Natural killer cell (primary cell): ENCODE measurements at regions not wholly inside any gene's neighbourhood (a gene's known extent, or its start where the extent isn't known, plus 50 kb on each side); places are given as distances from the start of the nearest gene placed in this dataset.

ENCODE experiments used
- ATAC-seq, 3 donors: fragments of 150-1000 bp in 2 of 3; fragments of 200-7000 bp in 1 of 3; cut with Tn5 transposase; 1 replicate in 1 of 3; 2 replicates in 2 of 3; pipeline ENCODE4 v1.10.0; 2021; ENCODE audit warnings: mild to moderate bottlenecking in 2 of 3, moderate library complexity in 2 of 3
- DNase-seq, 2 donors: peaks; one replicate each; pipeline versions ENCODE4 v3.0.0 to v3.0.0-alpha.2; 2013 to 2021; ENCODE audit warnings: mixed read lengths in 1 of 2
- H3K27ac ChIP-seq: one replicate; pipeline ENCODE4 v1.5.1; 2013; ENCODE audit warnings: mild to moderate bottlenecking, low read length
- H3K27me3 ChIP-seq: one replicate; pipeline ENCODE4 v1.6.1; 2013; ENCODE audit warnings: low read length; ENCODE audit not compliant: control insufficient read depth, insufficient read depth
- H3K36me3 ChIP-seq: one replicate; pipeline ENCODE4 v1.6.1; 2013; ENCODE audit warnings: low read length; ENCODE audit not compliant: control insufficient read depth, insufficient read depth
- H3K4me1 ChIP-seq: one replicate; pipeline ENCODE4 v1.6.1; 2013; ENCODE audit warnings: low read length; ENCODE audit not compliant: control insufficient read depth, insufficient read depth
- H3K4me3 ChIP-seq: one replicate; pipeline ENCODE4 v1.5.1; 2013; ENCODE audit warnings: low read length
- H3K9me3 ChIP-seq: one replicate; pipeline ENCODE4 v1.6.1; 2013; ENCODE audit warnings: low read length; ENCODE audit not compliant: control insufficient read depth, insufficient read depth
- H3K27ac Mint-ChIP-seq, 2 donors: one replicate each; pipeline ENCODE4 v1.8.0; 2022; ENCODE audit warnings: mild to moderate bottlenecking in 2 of 2, mixed read lengths in 2 of 2, moderate library complexity in 1 of 2
- H3K27me3 Mint-ChIP-seq, 2 donors: one replicate each; pipeline ENCODE4 v1.8.0; 2022; ENCODE audit warnings: low read depth in 2 of 2, mixed read lengths in 2 of 2
- H3K36me3 Mint-ChIP-seq: one replicate; pipeline ENCODE4 v1.8.0; 2022; ENCODE audit warnings: mixed read lengths
- H3K4me1 Mint-ChIP-seq, 2 donors: one replicate each; pipeline ENCODE4 v1.8.0; 2022; ENCODE audit warnings: mixed read lengths in 2 of 2
- H3K4me3 Mint-ChIP-seq: one replicate; pipeline ENCODE4 v1.8.0; 2022; ENCODE audit warnings: mild to moderate bottlenecking, moderate library complexity, mixed read lengths
- H3K9me3 Mint-ChIP-seq, 2 donors: one replicate each; pipeline ENCODE4 v1.8.0; 2022; ENCODE audit warnings: mixed read lengths in 2 of 2
- WGBS: methylation state at CpG from one replicate; pipeline ENCODE4 v1.1.7; 2013; ENCODE audit warnings: missing lambda C conversion rate; ENCODE audit not compliant: insufficient coverage; 5-methylcytosine and 5-hydroxymethylcytosine counted together
- intact Hi-C: fragments of 100-400 bp; cut with micrococcal nuclease; formaldehyde crosslinking; loops from one replicate; pipeline ENCODE4 v1.14.2; 2022
- TF ChIP-seq, protein P1 (sequence below): fragments of 200-600 bp; IDR thresholded peaks from one replicate; pipeline ENCODE4 v1.8.0; 2022; ENCODE audit warnings: antibody characterized with exemption

- Mint-ChIP-seq H3K4me1 (no peaks in the 10 kb centered on the region), H3K9me3 (no peaks in the 10 kb centered on the region), H3K27me3 (peaks cover 0 to 3% of the 10 kb centered on the region in 2 donors), H3K4me3 (no peak overlapping the region), H3K36me3 (no peaks in the 10 kb centered on the region), H3K27ac (no peak overlapping the region)
- Histone ChIP-seq H3K9me3 (no peaks in the 10 kb centered on the region), H3K27ac (no peak overlapping the region), H3K27me3 (no peaks in the 10 kb centered on the region), H3K4me3 (no peak overlapping the region), H3K36me3 (no peaks in the 10 kb centered on the region), H3K4me1 (no peaks in the 10 kb centered on the region)
- no peak for DNase-seq
- ATAC-seq, result no peak
- 86% methylated on average over 8 of the region's 9 CpGs for WGBS
- TF ChIP-seq, protein P1, sequence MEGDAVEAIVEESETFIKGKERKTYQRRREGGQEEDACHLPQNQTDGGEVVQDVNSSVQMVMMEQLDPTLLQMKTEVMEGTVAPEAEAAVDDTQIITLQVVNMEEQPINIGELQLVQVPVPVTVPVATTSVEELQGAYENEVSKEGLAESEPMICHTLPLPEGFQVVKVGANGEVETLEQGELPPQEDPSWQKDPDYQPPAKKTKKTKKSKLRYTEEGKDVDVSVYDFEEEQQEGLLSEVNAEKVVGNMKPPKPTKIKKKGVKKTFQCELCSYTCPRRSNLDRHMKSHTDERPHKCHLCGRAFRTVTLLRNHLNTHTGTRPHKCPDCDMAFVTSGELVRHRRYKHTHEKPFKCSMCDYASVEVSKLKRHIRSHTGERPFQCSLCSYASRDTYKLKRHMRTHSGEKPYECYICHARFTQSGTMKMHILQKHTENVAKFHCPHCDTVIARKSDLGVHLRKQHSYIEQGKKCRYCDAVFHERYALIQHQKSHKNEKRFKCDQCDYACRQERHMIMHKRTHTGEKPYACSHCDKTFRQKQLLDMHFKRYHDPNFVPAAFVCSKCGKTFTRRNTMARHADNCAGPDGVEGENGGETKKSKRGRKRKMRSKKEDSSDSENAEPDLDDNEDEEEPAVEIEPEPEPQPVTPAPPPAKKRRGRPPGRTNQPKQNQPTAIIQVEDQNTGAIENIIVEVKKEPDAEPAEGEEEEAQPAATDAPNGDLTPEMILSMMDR, result no peak
- intact Hi-C loops, result no loop called here
Observed at GRCh38 chr9:135400496-135400895, 79.1 kb upstream of the PPP1R26 start.

GRCh38 chr9:135401218-135401617, 78.4 kb upstream of the PPP1R26 start:
- H3K27me3 Mint-ChIP-seq, result peaks cover 0 to 3% of the 10 kb centered on the region in 2 donors
- H3K4me1 Mint-ChIP-seq, result no peaks in the 10 kb centered on the region
- 84% methylated on average over 14 of the region's 14 CpGs for WGBS
- H3K4me1 ChIP-seq, result no peaks in the 10 kb centered on the region
- ATAC-seq, result no peak
- H3K27ac ChIP-seq, result no peak overlapping the region
- no peaks in the 10 kb centered on the region for H3K9me3 Mint-ChIP-seq
- no peak overlapping the region for H3K4me3 Mint-ChIP-seq
- intact Hi-C loops, result no loop called here
- TF ChIP-seq, protein P1, result no peak
- no peak overlapping the region for H3K27ac Mint-ChIP-seq
- DNase-seq, result no peak
- no peaks in the 10 kb centered on the region for H3K36me3 Mint-ChIP-seq
- H3K9me3 ChIP-seq, result no peaks in the 10 kb centered on the region
- no peaks in the 10 kb centered on the region for H3K36me3 ChIP-seq
- H3K27me3 ChIP-seq, result no peaks in the 10 kb centered on the region
- no peak overlapping the region for H3K4me3 ChIP-seq

DNA sequence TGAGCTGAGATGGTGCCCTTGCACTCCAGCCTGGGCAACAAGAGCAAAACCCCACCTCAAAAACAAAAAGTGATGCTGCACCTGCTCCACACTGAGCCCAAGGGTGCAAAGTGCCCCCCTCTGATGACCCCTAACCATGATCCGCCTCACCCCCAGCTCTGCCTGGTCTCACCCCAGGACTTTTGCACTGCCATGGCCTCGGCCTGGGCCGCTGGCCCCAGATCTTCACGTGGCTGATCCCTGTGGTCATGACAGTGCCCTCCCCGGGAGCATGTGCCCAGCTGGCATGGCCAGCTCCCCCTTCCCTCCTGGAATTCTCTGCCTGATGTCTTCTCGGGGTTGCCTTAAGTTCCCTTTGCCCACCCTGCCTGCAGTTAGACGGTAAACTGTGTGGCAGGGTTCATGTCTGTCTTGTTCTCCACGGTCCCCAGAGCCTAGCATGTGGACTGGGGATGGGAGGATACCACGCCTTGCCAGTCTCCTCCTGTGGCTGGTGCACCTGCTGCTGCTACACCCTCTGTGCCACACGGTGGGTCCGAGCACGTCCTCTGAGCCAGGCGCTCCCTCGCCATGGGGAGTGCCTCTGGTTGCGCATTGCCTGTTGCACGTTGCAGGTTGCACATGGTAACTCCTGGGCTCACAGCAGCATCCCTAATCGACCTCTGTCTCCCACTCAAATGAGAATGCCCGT, 77.4 kb upstream of the PPP1R26 start:
- WGBS, result 76% methylated on average over 18 of the region's 18 CpGs
- no peaks in the 10 kb centered on the region for H3K36me3 ChIP-seq
- H3K27me3 ChIP-seq, result no peaks in the 10 kb centered on the region
- H3K4me1 ChIP-seq, result no peaks in the 10 kb centered on the region
- TF ChIP-seq, protein P1, result no peak
- intact Hi-C loops, result no loop called here
- H3K4me3 Mint-ChIP-seq, result no peak overlapping the region
- H3K9me3 Mint-ChIP-seq, result no peaks in the 10 kb centered on the region
- no peaks in the 10 kb centered on the region for H3K4me1 Mint-ChIP-seq
- no peaks in the 10 kb centered on the region for H3K36me3 Mint-ChIP-seq
- no peak overlapping the region for H3K27ac ChIP-seq
- DNase-seq (no peak), ATAC-seq (no peak)
- H3K27ac Mint-ChIP-seq, result no peak overlapping the region
- no peak overlapping the region for H3K4me3 ChIP-seq
- no peaks in the 10 kb centered on the region for H3K9me3 ChIP-seq
- peaks cover 0 to 3% of the 10 kb centered on the region in 2 donors for H3K27me3 Mint-ChIP-seq
